Left ventricle myocardium inferior (tissue), 1 donor: ENCODE measurements at regions not wholly inside any gene's neighbourhood (a gene's known extent, or its start where the extent isn't known, plus 50 kb on each side); places are given as distances from the start of the nearest gene placed in this dataset.

Source experiments
- DNase-seq: peaks from one replicate; pipeline ENCODE4 v3.0.0-alpha.2; 2020
- H3K27ac ChIP-seq: fragments of 200-600 bp; replicated peaks from 2 replicates; pipeline ENCODE4 v1.8.0; 2021
- H3K27me3 ChIP-seq: fragments of 200-600 bp; 2 replicates; pipeline ENCODE4 v1.8.0; 2021; ENCODE audit warnings: low read depth
- H3K36me3 ChIP-seq: fragments of 200-600 bp; 2 replicates; pipeline ENCODE4 v1.8.0; 2021
- H3K4me1 ChIP-seq: fragments of 200-600 bp; 2 replicates; pipeline ENCODE4 v1.8.0; 2021
- H3K4me3 ChIP-seq: fragments of 200-600 bp; 2 replicates; pipeline ENCODE4 v1.8.0; 2021; ENCODE audit warnings: mild to moderate bottlenecking, moderate library complexity
- H3K9me3 ChIP-seq: fragments of 200-600 bp; replicated peaks from 2 replicates; pipeline ENCODE4 v1.8.0; 2021
- intact Hi-C: fragments of 100-400 bp; cut with micrococcal nuclease; formaldehyde crosslinking; loops from one replicate; pipeline ENCODE4 v1.11.0; 2022
- TF ChIP-seq, protein P1 (sequence below): fragments of 200-600 bp; IDR thresholded peaks from 2 replicates; pipeline ENCODE4 v1.8.0; 2021; ENCODE audit warnings: antibody characterized with exemption, mild to moderate bottlenecking, borderline replicate concordance
- donor health status: DM: no; HTN: yes; CAD: no; lungs with severe emphysema.

DNA sequence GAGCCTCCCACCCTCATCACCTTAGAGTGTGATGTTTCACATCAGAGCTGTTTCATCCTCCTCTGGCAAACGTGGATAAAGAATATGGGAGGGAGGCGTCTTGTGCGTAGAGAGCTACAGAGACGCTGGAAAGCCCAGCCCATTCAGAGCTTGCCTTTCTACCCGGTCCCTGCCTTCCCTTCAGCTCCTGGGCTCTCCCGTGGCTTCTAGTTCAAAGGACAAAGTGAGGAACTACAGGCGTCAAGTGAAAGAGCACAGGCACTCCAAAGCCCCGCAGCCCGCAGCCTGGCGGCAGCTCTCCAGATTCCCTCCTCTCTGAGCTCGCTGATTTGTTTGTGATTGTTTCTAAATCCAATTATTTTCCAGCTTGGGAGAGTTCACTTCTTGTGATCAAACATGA, 197.1 kb upstream of the IGF1R start:
- intact Hi-C loops: no loop called here
- Histone ChIP-seq H3K4me1 (no peaks in the 10 kb centered on the region), H3K4me3 (no peak overlapping the region), H3K27me3 (peaks cover 32% of the 10 kb centered on the region), H3K9me3 (peaks cover 5% of the 10 kb centered on the region), H3K27ac (no peak overlapping the region), H3K36me3 (no peaks in the 10 kb centered on the region)
- no peak for DNase-seq
- TF ChIP-seq, protein P1, sequence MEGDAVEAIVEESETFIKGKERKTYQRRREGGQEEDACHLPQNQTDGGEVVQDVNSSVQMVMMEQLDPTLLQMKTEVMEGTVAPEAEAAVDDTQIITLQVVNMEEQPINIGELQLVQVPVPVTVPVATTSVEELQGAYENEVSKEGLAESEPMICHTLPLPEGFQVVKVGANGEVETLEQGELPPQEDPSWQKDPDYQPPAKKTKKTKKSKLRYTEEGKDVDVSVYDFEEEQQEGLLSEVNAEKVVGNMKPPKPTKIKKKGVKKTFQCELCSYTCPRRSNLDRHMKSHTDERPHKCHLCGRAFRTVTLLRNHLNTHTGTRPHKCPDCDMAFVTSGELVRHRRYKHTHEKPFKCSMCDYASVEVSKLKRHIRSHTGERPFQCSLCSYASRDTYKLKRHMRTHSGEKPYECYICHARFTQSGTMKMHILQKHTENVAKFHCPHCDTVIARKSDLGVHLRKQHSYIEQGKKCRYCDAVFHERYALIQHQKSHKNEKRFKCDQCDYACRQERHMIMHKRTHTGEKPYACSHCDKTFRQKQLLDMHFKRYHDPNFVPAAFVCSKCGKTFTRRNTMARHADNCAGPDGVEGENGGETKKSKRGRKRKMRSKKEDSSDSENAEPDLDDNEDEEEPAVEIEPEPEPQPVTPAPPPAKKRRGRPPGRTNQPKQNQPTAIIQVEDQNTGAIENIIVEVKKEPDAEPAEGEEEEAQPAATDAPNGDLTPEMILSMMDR: no peak

DNA sequence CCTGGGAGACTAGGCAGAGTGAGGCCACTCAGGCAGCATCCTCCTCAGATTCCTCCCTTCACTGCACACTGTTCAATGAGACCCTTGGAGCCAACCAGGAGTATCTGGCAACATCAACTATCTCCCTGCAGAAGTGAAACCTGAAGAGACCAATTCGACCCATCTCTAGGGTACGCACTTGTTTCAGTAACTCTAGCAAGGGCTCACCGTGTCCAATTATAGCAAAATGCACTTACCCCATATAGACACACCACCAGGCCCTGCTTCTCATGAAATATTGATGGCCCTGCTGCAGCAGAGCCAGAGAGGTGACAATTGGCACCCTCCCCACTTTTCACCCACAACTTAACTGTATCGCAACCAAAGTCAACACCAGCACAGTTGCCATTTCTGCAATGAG, 196.1 kb upstream of the IGF1R start:
- H3K36me3 ChIP-seq: no peaks in the 10 kb centered on the region
- peaks cover 36% of the 10 kb centered on the region for H3K27me3 ChIP-seq
- peaks cover 5% of the 10 kb centered on the region for H3K9me3 ChIP-seq
- H3K4me3 ChIP-seq: no peak overlapping the region
- intact Hi-C loops: no loop called here
- TF ChIP-seq, protein P1: no peak
- no peak overlapping the region for H3K27ac ChIP-seq
- no peaks in the 10 kb centered on the region for H3K4me1 ChIP-seq
- no peak for DNase-seq

DNA sequence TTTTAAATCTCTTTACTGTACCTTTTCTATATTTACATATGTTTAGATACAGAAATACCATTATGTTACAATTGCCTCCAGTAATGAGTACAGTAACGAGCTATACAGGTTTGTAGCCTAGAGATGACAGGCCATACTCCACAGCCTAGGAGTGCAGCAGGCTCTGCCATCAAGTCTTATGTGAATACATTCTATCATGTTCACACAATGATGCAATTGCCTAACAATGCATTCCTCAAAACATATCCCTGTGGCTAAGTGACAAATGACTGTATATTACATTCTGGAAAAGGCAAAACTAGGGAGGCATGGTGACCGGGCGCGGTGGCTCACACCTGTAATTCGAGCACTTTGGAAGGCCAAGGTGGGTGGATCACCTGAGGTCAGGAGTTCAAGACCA, 192.4 kb upstream of the IGF1R start:
- H3K36me3 ChIP-seq: no peaks in the 10 kb centered on the region
- H3K27me3 ChIP-seq: peaks cover 26% of the 10 kb centered on the region
- TF ChIP-seq, protein P1: no peak
- no peak for DNase-seq
- no peak overlapping the region for H3K4me3 ChIP-seq
- intact Hi-C loops: no loop called here
- no peak overlapping the region for H3K27ac ChIP-seq
- no peaks in the 10 kb centered on the region for H3K4me1 ChIP-seq
- H3K9me3 ChIP-seq: peaks cover 2% of the 10 kb centered on the region

DNA sequence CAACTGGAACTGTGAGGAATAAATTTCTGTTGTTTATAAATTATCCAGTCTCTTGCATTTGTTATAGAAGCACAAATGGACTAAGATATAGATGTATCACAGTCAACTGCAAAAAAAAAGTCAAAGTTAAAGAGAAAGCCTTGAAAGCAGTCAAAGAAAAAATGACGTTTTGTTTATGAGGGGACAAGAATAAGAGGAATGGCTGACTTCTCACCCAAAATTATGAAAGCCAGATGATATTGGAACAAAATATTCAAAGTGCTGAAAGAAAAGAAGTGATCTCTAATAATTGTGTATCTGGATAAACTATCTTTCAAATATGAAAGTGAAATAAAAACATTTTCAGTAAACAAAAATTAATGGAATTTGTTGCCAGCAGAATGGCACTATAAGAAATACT, 171.8 kb upstream of the IGF1R start:
- no peak overlapping the region for H3K4me3 ChIP-seq
- H3K27ac ChIP-seq: no peak overlapping the region
- H3K9me3 ChIP-seq: peaks cover 30% of the 10 kb centered on the region
- intact Hi-C loops: no loop called here
- H3K4me1 ChIP-seq: no peaks in the 10 kb centered on the region
- DNase-seq: no peak
- TF ChIP-seq, protein P1: no peak
- no peaks in the 10 kb centered on the region for H3K36me3 ChIP-seq
- peaks cover 6% of the 10 kb centered on the region for H3K27me3 ChIP-seq

DNA sequence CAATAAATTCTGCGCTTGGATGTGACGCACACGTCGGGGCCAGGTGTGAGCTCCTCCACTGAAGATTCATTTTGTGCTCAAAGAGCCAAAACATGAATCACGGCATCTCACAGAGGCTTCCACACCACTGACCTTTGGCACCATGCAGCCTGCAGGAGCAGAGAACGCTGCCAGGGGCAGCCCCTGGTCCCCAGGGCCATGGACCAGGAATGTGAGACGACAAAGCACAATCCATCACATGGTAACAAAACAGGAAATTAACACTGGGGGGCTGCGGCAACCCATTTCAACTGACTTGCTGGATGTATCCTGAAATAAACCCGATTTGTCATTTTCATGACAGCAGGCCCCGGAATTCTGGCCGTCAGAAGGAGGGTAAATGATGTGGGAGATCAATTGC, 167.5 kb upstream of the IGF1R start:
- no peak overlapping the region for H3K4me3 ChIP-seq
- peaks cover 12% of the 10 kb centered on the region for H3K27me3 ChIP-seq
- H3K36me3 ChIP-seq: no peaks in the 10 kb centered on the region
- TF ChIP-seq, protein P1: no peak
- H3K4me1 ChIP-seq: no peaks in the 10 kb centered on the region
- no peak overlapping the region for H3K27ac ChIP-seq
- peaks cover 45% of the 10 kb centered on the region for H3K9me3 ChIP-seq
- no peak for DNase-seq
- intact Hi-C loops: no loop called here

DNA sequence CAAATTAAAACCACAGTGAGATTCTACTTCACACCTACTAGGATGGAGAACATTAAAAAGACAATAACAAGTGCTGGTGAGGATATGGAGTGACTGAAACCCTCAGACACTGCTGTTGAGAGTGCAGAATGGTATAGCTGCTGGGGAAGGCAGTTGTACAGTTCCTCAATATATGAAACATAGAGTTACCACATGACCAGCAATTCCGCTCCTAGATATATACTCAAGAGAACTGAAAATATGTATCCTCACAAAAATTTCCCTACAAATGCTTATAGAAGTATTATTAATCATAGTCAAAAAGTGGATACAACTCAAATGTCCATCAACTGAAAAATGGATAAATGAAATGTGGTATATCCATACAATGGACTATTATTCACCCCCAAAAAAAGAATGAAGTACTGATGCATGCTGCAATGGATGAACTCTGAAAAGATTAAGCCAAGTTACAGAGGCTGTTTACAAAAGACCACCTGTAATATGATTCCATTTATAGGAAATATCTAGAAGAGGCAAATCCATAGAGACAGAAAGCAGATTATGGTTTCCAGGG, 164.7 kb upstream of the IGF1R start:
- Histone ChIP-seq H3K4me1 (no peaks in the 10 kb centered on the region), H3K4me3 (no peak overlapping the region), H3K36me3 (no peaks in the 10 kb centered on the region), H3K9me3 (peaks cover 25% of the 10 kb centered on the region), H3K27me3 (peaks cover 26% of the 10 kb centered on the region), H3K27ac (no peak overlapping the region)
- TF ChIP-seq, protein P1: no peak
- intact Hi-C loops: no loop called here
- DNase-seq: no peak
